ENCODE measurements at regions not wholly inside any gene's neighbourhood (a gene's known extent, or its start where the extent isn't known, plus 50 kb on each side); places are given as distances from the start of the nearest gene placed in this dataset.
A peak's percentile ranks its signal among the peaks of the same experiment; 100 is the strongest.

DNA sequence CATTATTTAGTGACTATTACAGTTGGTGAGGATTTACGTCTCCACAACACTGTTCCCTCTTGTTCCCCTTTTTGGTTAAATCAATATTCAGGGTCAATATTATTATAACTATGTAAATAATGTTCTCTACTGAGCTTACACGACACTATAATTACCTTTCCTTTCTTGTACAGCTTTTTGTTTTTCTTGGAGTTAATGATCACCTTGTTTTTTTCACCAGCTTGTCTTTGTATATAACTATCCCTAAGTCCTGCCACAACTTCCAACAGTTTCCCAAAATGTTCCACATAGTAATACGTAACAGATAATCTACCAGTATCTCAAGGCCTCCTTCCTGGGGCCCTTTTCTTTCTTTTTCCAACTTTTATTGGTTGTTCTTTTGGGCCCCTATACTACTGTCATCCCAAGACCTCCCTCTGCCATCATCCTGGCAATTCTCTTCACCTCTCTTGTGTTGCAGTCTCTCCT, 142.0 kb upstream of the SOX4 start:
- H3K36me3 ChIP-seq (replicated peaks): no peaks in the 10 kb centered on the region
- H3K4me3 ChIP-seq (ENCODE audit: low read depth, low read length): no peak overlapping the region
- no peak for DNase-seq
- H3K27me3 ChIP-seq (replicated peaks): no peaks in the 10 kb centered on the region
- TF ChIP-seq, protein P1, sequence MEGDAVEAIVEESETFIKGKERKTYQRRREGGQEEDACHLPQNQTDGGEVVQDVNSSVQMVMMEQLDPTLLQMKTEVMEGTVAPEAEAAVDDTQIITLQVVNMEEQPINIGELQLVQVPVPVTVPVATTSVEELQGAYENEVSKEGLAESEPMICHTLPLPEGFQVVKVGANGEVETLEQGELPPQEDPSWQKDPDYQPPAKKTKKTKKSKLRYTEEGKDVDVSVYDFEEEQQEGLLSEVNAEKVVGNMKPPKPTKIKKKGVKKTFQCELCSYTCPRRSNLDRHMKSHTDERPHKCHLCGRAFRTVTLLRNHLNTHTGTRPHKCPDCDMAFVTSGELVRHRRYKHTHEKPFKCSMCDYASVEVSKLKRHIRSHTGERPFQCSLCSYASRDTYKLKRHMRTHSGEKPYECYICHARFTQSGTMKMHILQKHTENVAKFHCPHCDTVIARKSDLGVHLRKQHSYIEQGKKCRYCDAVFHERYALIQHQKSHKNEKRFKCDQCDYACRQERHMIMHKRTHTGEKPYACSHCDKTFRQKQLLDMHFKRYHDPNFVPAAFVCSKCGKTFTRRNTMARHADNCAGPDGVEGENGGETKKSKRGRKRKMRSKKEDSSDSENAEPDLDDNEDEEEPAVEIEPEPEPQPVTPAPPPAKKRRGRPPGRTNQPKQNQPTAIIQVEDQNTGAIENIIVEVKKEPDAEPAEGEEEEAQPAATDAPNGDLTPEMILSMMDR (IDR thresholded peaks at IDR 0.05; ENCODE audit: low read depth, low read length, missing control alignments): no peak
- H3K27ac ChIP-seq: no peak overlapping the region
- in situ Hi-C loops (cut with HindIII; ENCODE audit: low pct_ligation_motif_present, low sequenced_read_pairs): no loop called here

DNA sequence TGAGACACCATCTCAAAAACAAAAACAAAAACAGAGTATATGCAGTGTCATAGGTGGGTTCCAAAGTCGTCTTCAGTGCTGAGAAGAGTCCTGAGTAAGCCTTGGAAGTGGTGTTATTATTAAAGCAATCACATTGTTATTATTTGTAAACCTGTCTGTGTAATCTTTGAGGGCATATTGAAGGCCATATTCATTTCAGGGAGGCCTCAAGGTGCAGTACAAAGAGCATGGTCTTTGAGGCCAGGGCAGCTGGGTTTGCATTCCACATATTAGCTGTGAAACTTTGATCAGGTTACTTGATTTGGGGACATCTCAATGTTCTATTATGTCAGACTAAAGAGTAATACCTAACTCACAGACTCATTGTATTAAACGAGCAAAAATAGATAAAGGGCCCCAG, 139.3 kb upstream of the SOX4 start:
- H3K27ac ChIP-seq: no peak overlapping the region
- in situ Hi-C loops (cut with HindIII; ENCODE audit: low pct_ligation_motif_present, low sequenced_read_pairs): no loop called here
- no peaks in the 10 kb centered on the region for H3K27me3 ChIP-seq (replicated peaks)
- H3K4me3 ChIP-seq (ENCODE audit: low read depth, low read length): no peak overlapping the region
- TF ChIP-seq, protein P1 (IDR thresholded peaks at IDR 0.05; ENCODE audit: low read depth, low read length, missing control alignments): no peak
- no peak for DNase-seq
- H3K36me3 ChIP-seq (replicated peaks): no peaks in the 10 kb centered on the region

DNA sequence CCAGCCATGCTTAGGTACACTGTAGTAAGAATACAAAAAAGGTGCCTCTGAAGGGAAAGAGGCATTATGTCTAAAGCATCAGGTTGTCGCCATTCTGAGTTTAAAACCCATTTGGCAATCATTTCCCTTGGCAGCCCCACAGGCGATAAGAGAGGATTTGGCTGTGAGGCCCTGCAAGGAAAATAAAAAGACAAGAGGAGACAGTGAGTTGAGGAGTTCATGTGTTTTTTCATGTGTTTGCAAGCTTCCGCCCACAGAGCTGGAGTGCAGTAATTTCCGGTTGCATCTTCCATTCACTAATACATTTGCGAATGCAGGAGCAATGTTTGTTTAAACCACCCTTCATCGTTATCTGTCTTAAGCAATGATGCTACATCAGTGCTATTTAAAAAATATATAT, 138.5 kb upstream of the SOX4 start:
- TF ChIP-seq, protein P1 (IDR thresholded peaks at IDR 0.05; ENCODE audit: low read depth, low read length, missing control alignments): no peak
- Histone ChIP-seq H3K4me3 (ENCODE audit: low read depth, low read length) (no peak overlapping the region), H3K27me3 (replicated peaks) (no peaks in the 10 kb centered on the region), H3K27ac (no peak overlapping the region), H3K36me3 (replicated peaks) (no peaks in the 10 kb centered on the region)
- peak; percentile 56 for DNase-seq
- in situ Hi-C loops (cut with HindIII; ENCODE audit: low pct_ligation_motif_present, low sequenced_read_pairs): no loop called here

DNA sequence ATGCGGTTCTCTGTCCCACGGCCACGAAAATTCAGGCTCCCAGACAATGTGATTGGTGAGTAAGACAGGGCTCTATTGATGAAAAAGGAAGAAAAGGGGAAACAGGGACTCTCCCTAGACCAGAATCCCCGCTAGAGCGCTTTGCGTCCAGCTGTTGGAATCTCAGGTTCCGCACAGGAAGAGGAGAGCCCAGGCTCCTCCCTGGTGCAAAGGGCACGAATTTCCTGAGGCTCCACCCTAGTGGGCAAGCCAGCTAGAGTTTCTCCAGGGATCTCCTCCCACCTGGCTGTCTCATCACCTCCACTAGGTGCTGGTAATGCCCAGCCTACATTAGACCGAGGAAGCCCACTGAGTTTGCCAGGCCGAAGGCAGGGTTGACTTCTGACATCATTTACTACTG, 135.9 kb upstream of the SOX4 start:
- Histone ChIP-seq H3K4me3 (ENCODE audit: low read depth, low read length) (no peak overlapping the region), H3K36me3 (replicated peaks) (no peaks in the 10 kb centered on the region), H3K27ac (no peak overlapping the region), H3K27me3 (replicated peaks) (no peaks in the 10 kb centered on the region)
- in situ Hi-C loops (cut with HindIII; ENCODE audit: low pct_ligation_motif_present, low sequenced_read_pairs): no loop called here
- TF ChIP-seq, protein P1 (IDR thresholded peaks at IDR 0.05; ENCODE audit: low read depth, low read length, missing control alignments): no peak
- no peak for DNase-seq

DNA sequence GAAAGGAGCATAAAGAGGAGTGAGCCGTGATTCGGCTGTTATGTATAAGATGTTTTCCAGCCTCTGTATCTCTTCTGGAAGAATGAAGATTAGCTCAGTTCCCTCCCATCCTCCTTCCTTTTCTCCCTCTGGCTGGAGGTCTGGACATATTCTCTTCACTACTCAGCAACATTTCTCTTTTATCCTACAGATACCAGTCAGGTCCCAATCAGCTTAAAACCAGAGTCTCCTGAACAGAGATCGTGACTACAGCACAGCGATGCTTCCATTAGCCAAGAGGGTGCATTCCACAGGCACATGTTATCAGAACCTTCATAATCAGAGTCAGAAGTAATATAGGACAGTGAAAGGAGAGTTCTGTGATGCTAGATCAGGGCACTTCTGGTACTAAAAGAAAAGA, 133.9 kb upstream of the SOX4 start:
- Histone ChIP-seq H3K4me3 (ENCODE audit: low read depth, low read length) (no peak overlapping the region), H3K36me3 (replicated peaks) (no peaks in the 10 kb centered on the region)

More for the DNA sequence above, 133.9 kb upstream of the SOX4 start:
- Histone ChIP-seq H3K27ac (no peak overlapping the region), H3K27me3 (replicated peaks) (no peaks in the 10 kb centered on the region)
- in situ Hi-C loops (cut with HindIII; ENCODE audit: low pct_ligation_motif_present, low sequenced_read_pairs): no loop called here
- DNase-seq: no peak
- TF ChIP-seq, protein P1 (IDR thresholded peaks at IDR 0.05; ENCODE audit: low read depth, low read length, missing control alignments): no peak

All from brain microvascular endothelial cell (primary cell).